ENCODE measurements at regions not wholly inside any gene's neighbourhood (a gene's known extent, or its start where the extent isn't known, plus 50 kb on each side); places are given as distances from the start of the nearest gene placed in this dataset.

- Histone ChIP-seq H3K4me2 (no peak overlapping the region), H3K9ac (no peak overlapping the region), H3K27ac (no peak overlapping the region), H4K20me1 (no peaks in the 10 kb centered on the region), H3K9me3 (replicated peaks in 1 of 11) (peaks cover 0 to 12% (median 0%) of the 10 kb centered on the region in 11 experiments; a peak in 3 of 22 replicates), H3K4me3 (no peak overlapping the region), H3K36me3 (no peaks in the 10 kb centered on the region), H3K27me3 (peaks cover 0 to 9% (median 0%) of the 10 kb centered on the region in 11 experiments; a peak in 2 of 22 replicates), H3K4me1 (peaks cover 0 to 33% (median 9%) of the 10 kb centered on the region in 10 experiments; a peak in 14 of 20 replicates)
- TF ChIP-seq Cebpa-rat (IDR thresholded peaks at IDR 0.05): no peak
Observed at GRCh38 chr9:115213818-115214334, 95.9 kb upstream of the TNC start.

GRCh38 chr9:115216873-115217272 lies 98.9 kb upstream of the TNC start:
- Histone ChIP-seq H3K36me3 (no peaks in the 10 kb centered on the region), H3K27ac (no peak overlapping the region), H3K4me1 (peaks cover 0 to 27% (median 9%) of the 10 kb centered on the region in 10 experiments; a peak in 14 of 20 replicates), H3K27me3 (peaks cover 0 to 9% (median 0%) of the 10 kb centered on the region in 11 experiments; a peak in 2 of 22 replicates), H4K20me1 (no peaks in the 10 kb centered on the region), H3K9ac (no peak overlapping the region), H3K9me3 (replicated peaks in 1 of 11) (peaks cover 0 to 20% (median 0%) of the 10 kb centered on the region in 11 experiments; a peak in 3 of 22 replicates), H3K4me3 (no peak overlapping the region), H3K4me2 (peak overlapping the region in 6 of 11 experiments; percentile 2 to 55 (median 22); a peak in 7 of 22 replicates)
- no peak for TF ChIP-seq Cebpa-rat (IDR thresholded peaks at IDR 0.05)

- no peaks in the 10 kb centered on the region for H4K20me1 ChIP-seq
- H3K27me3 ChIP-seq: no peaks in the 10 kb centered on the region
- no peak overlapping the region for H3K27ac ChIP-seq
- peaks cover 0 to 13% (median 7%) of the 10 kb centered on the region in 10 experiments; a peak in 11 of 20 replicates for H3K4me1 ChIP-seq
- no peak for TF ChIP-seq Cebpa-rat (IDR thresholded peaks at IDR 0.05)
- H3K9ac ChIP-seq: no peak overlapping the region
- H3K4me3 ChIP-seq: no peak overlapping the region
- no peak overlapping the region for H3K4me2 ChIP-seq
- peaks cover 0 to 20% (median 0%) of the 10 kb centered on the region in 11 experiments; a peak in 3 of 22 replicates for H3K9me3 ChIP-seq (replicated peaks in 1 of 11)
- no peaks in the 10 kb centered on the region for H3K36me3 ChIP-seq
Observed at GRCh38 chr9:115220319-115221005, 102.5 kb upstream of the TNC start.

GRCh38 chr9:115223471-115223870 lies 105.5 kb upstream of the TNC start:
- no peak for TF ChIP-seq Cebpa-rat (IDR thresholded peaks at IDR 0.05)
- no peak overlapping the region for H3K4me2 ChIP-seq
- H3K36me3 ChIP-seq: no peaks in the 10 kb centered on the region

GRCh38 chr9:115225459-115226116 lies 107.6 kb upstream of the TNC start:
- no peak for TF ChIP-seq Cebpa-rat (IDR thresholded peaks at IDR 0.05)
- Histone ChIP-seq H3K4me2 (no peak overlapping the region), H3K27me3 (no peaks in the 10 kb centered on the region), H3K27ac (no peak overlapping the region), H3K9ac (no peak overlapping the region), H3K4me1 (no peaks in the 10 kb centered on the region), H3K36me3 (no peaks in the 10 kb centered on the region), H3K9me3 (replicated peaks in 1 of 11) (no peaks in the 10 kb centered on the region), H3K4me3 (no peak overlapping the region), H4K20me1 (no peaks in the 10 kb centered on the region)

More at GRCh38 chr9:115223471-115223870, 105.5 kb upstream of the TNC start:
- Histone ChIP-seq H3K9me3 (replicated peaks in 1 of 11) (peaks cover 0 to 11% (median 0%) of the 10 kb centered on the region in 11 experiments; a peak in 3 of 22 replicates), H3K9ac (no peak overlapping the region), H3K4me1 (no peaks in the 10 kb centered on the region), H3K27ac (no peak overlapping the region), H3K27me3 (no peaks in the 10 kb centered on the region), H3K4me3 (no peak overlapping the region), H4K20me1 (no peaks in the 10 kb centered on the region)

GRCh38 chr9:115226152-115226551 lies 108.2 kb upstream of the TNC start:
- no peaks in the 10 kb centered on the region for H3K36me3 ChIP-seq
- no peak overlapping the region for H3K4me2 ChIP-seq
- H4K20me1 ChIP-seq: no peaks in the 10 kb centered on the region
- no peaks in the 10 kb centered on the region for H3K9me3 ChIP-seq (replicated peaks in 1 of 11)
- H3K4me1 ChIP-seq: no peaks in the 10 kb centered on the region
- H3K9ac ChIP-seq: no peak overlapping the region
- no peaks in the 10 kb centered on the region for H3K27me3 ChIP-seq
- no peak overlapping the region for H3K27ac ChIP-seq
- TF ChIP-seq Cebpa-rat (IDR thresholded peaks at IDR 0.05): no peak
- no peak overlapping the region for H3K4me3 ChIP-seq

GRCh38 chr9:115229496-115229895 lies 111.5 kb upstream of the TNC start:
- H3K27ac ChIP-seq: no peak overlapping the region
- no peak overlapping the region for H3K4me2 ChIP-seq
- no peak overlapping the region for H3K9ac ChIP-seq
- H3K27me3 ChIP-seq: no peaks in the 10 kb centered on the region
- no peak overlapping the region for H3K4me3 ChIP-seq
- H3K36me3 ChIP-seq: no peaks in the 10 kb centered on the region
- H3K4me1 ChIP-seq: no peaks in the 10 kb centered on the region; a peak in 1 of 20 replicates
- H3K9me3 ChIP-seq (replicated peaks in 1 of 11): no peaks in the 10 kb centered on the region
- TF ChIP-seq Cebpa-rat (IDR thresholded peaks at IDR 0.05): no peak
- no peaks in the 10 kb centered on the region for H4K20me1 ChIP-seq

- TF ChIP-seq Cebpa-rat (IDR thresholded peaks at IDR 0.05): no peak
- Histone ChIP-seq H4K20me1 (no peaks in the 10 kb centered on the region), H3K36me3 (no peaks in the 10 kb centered on the region), H3K4me2 (no peak overlapping the region), H3K9me3 (replicated peaks in 1 of 11) (no peaks in the 10 kb centered on the region), H3K4me1 (no peaks in the 10 kb centered on the region; a peak in 1 of 20 replicates), H3K9ac (no peak overlapping the region), H3K4me3 (no peak overlapping the region), H3K27me3 (no peaks in the 10 kb centered on the region), H3K27ac (no peak overlapping the region)
Observed at GRCh38 chr9:115230924-115231515, 113.1 kb upstream of the TNC start.

GRCh38 chr9:115232181-115232774 lies 114.3 kb upstream of the TNC start:
- Histone ChIP-seq H3K9ac (no peak overlapping the region), H3K9me3 (replicated peaks in 1 of 11) (no peaks in the 10 kb centered on the region), H3K4me2 (no peak overlapping the region), H3K4me3 (no peak overlapping the region), H3K27ac (no peak overlapping the region), H3K4me1 (no peaks in the 10 kb centered on the region; a peak in 1 of 20 replicates), H3K27me3 (no peaks in the 10 kb centered on the region), H4K20me1 (no peaks in the 10 kb centered on the region), H3K36me3 (no peaks in the 10 kb centered on the region)
- no peak for TF ChIP-seq Cebpa-rat (IDR thresholded peaks at IDR 0.05)

Data from BLaER1 treated with 17β-estradiol and CSF1 and Interleukin-3, amounts not matched to agents 10 nM and 100 nM (cell line).